Fibroblast of villous mesenchyme (primary cell): ENCODE measurements at regions not wholly inside any gene's neighbourhood (a gene's known extent, or its start where the extent isn't known, plus 50 kb on each side); places are given as distances from the start of the nearest gene placed in this dataset.

Experiments
- DNase-seq: peaks from one replicate; pipeline ENCODE4 v3.0.0-alpha.2; 2010; ENCODE audit warnings: low read depth
- H3K4me3 ChIP-seq: 2 replicates; pipeline ENCODE4 v1.5.1; 2011; ENCODE audit warnings: low read depth, mild to moderate bottlenecking, low read length
- TF ChIP-seq, protein P1 (sequence below): IDR thresholded peaks from 2 replicates; pipeline ENCODE4 v1.5.1; 2012; ENCODE audit warnings: low read depth, mild to moderate bottlenecking, low read length; ENCODE audit not compliant: insufficient read depth

DNA sequence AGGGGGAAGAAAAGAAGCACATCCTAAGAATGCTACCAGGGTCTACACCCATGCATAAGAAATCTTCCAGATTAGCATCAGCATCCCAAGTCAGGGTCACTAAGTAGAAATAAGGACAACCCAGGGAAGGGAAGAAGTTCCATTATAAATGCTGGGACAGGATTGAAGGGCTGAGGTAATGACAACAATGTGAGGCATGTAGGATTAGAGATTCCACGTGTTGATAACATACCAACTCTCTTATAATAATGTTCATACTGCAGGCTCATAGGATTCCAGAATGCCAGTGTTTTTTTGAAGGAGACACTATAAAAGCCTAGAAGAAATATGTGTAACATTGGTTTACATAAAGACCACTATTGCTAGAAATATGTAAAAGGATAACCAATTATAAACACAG lies 201.2 kb downstream of the MID1IP1 start:
- no peak overlapping the region for H3K4me3 ChIP-seq
- peak; percentile 15 for DNase-seq
- TF ChIP-seq, protein P1, sequence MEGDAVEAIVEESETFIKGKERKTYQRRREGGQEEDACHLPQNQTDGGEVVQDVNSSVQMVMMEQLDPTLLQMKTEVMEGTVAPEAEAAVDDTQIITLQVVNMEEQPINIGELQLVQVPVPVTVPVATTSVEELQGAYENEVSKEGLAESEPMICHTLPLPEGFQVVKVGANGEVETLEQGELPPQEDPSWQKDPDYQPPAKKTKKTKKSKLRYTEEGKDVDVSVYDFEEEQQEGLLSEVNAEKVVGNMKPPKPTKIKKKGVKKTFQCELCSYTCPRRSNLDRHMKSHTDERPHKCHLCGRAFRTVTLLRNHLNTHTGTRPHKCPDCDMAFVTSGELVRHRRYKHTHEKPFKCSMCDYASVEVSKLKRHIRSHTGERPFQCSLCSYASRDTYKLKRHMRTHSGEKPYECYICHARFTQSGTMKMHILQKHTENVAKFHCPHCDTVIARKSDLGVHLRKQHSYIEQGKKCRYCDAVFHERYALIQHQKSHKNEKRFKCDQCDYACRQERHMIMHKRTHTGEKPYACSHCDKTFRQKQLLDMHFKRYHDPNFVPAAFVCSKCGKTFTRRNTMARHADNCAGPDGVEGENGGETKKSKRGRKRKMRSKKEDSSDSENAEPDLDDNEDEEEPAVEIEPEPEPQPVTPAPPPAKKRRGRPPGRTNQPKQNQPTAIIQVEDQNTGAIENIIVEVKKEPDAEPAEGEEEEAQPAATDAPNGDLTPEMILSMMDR: no peak

DNA sequence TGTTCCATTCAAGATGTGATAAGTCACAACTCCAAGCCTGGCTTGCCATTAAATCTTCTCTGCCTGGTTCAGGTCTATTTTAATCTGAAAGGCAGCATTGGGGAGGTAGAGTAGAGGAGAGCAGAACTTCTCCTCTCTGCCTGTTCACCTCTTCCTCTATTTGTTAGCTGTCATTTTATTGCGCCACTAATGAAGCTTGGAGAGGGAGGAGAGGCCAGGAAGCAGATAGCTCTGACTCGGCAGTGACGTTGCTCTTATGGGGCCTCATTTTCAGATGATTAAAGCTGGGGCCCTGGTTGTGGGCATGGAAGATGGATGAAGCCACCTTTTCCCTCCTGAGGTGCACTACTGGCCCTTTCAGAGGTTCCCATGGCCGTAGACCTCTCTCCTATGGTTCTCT lies 207.3 kb downstream of the MID1IP1 start:
- no peak overlapping the region for H3K4me3 ChIP-seq
- TF ChIP-seq, protein P1: no peak
- DNase-seq: no peak

DNA sequence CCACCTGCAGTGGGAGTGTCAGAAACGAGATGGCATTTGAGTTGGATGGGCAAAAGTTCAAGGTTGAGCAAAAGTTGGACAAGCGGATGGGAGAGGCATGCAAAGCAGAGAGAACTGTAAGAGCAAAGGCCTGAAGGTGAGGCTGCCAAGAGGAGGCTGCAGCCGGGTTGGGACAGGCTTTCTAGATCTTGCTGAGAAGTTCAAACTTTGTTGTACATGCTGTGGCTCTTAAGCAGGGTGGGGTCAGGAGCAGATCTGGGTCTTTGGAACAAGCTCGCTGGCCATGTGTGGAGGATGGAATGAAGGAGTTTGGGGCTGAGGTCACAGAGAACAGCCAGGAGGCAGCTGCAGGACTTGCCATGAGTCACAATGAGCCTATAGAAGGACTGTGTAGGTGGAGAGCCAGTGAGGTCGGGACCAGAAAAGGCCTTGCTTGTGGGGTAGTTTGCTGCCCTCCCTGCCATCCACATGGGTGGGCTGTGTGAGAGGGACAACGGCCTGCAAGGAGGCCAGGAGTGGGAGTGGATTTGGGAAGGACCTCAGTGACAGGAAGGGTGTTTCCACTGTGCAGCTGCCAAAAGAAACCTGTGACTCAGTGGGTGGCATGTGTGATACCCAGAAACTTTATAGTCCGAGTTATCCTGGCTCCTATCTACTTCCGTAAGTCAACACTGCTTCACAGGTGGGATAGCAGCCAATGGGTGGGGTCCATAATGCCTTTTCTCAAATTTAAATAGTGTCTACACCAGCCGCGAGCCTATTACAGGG lies 210.4 kb downstream of the MID1IP1 start:
- TF ChIP-seq, protein P1: no peak
- H3K4me3 ChIP-seq: no peak overlapping the region
- no peak for DNase-seq

DNA sequence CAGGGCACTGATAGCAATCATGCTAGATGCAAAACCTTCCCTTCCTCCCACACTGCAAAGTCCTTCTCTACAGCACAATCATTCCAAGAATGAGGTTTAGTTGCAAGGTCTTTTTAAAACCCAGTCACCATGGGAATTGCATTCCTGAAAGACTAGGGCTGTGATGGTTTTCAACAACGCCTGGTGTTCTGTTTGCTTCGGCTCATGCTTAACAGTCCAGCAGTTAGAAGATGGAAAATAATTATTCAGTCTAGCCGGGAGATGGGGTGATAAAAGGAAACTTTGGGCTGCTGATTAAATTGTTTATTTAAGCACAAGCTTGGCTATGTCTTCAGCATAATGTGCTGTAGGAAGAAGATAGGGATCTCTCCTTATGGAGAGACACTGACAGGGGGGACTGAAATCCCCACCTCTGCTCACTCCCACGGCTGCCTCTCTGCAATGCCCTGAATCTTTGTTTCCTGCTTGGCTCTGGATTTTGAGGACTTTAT lies 211.4 kb downstream of the MID1IP1 start:
- H3K4me3 ChIP-seq: no peak overlapping the region
- peak; percentile 34 for DNase-seq
- TF ChIP-seq, protein P1: no peak

DNA sequence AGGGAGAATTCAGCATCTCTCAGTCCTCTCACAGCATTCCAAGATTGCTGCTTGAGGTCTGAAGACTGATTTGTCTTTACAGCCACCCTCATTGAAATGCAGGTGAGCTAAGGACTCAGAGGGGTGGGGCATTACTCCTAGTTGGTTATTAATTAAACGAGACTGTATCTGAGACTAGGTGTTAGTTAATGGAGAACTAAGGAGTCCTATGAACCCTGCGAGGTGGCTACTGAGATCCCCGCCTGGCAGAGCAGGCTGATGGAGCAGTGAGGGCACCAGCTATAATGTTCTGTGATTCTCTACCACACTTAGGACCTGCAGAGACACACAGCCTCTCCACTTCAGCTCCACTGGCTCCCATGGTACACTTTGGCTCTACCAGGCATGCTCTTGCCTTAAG lies 215.3 kb downstream of the MID1IP1 start:
- no peak overlapping the region for H3K4me3 ChIP-seq
- no peak for DNase-seq
- TF ChIP-seq, protein P1: no peak

DNA sequence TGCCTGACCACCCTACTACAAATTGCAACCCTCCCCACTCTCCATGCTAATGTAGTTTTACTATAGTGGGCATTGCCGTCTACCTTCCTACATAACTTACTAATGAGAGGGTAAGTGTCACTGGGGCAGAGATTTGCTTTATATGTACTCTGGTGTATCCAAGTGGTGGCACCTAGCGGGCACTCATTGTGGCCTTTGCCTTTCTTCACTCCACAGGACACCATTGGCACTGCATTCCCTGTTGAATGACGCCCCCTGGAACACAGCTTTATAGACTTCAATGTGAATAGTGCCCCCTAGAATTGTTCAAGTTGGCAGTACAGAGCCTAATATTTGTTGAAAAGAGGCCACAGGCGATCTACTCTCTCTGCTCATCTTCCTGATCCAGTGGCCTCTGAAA lies 215.8 kb downstream of the MID1IP1 start:
- no peak overlapping the region for H3K4me3 ChIP-seq
- no peak for DNase-seq
- TF ChIP-seq, protein P1: no peak

DNA sequence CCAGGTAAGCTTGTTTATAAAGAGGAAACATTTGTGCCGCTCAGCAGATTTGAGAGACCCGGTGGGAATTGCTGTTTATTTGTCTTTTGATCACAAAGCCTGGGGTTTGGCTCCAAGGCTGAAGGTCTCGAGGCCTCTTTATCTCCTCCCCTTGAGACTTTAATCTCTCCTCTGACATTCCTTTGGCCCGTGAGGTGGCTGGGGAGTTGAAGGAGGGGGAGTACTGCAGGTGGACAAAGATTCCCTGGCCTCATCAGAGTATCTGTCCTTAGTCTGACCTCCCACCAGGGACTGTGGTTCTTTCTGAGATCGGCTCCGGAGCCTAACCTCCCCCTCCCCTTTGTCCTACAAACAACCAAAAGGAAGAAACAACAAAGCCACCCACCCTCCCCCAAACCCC lies 216.5 kb downstream of the MID1IP1 start:
- no peak for DNase-seq
- TF ChIP-seq, protein P1: no peak
- H3K4me3 ChIP-seq: no peak overlapping the region
